Vagina (tissue), 2 donors: ENCODE measurements at regions not wholly inside any gene's neighbourhood (a gene's known extent, or its start where the extent isn't known, plus 50 kb on each side); places are given as distances from the start of the nearest gene placed in this dataset.

Experiments
- DNase-seq, 2 donors: peaks; one replicate each; pipeline ENCODE4 v3.0.0-alpha.2; 2017; ENCODE audit errors: extremely low spot score in 2 of 2
- H3K27ac ChIP-seq: fragments of 200-600 bp; sonication (generic); one replicate; pipeline ENCODE4 v1.5.1; 2019
- H3K27me3 ChIP-seq: fragments of 200-600 bp; sonication (generic); one replicate; pipeline ENCODE4 v1.5.1; 2019
- H3K36me3 ChIP-seq, 2 donors: fragments of 200-600 bp; sonication (generic); one replicate each; pipeline ENCODE4 v1.5.1; 2017 to 2019
- H3K4me1 ChIP-seq: fragments of 200-600 bp; sonication (generic); one replicate; pipeline ENCODE4 v1.5.1; 2019
- H3K4me3 ChIP-seq, 2 donors: fragments of 200-600 bp; sonication (generic); 1 replicate in 1 of 2; 2 replicates in 1 of 2; pipeline ENCODE4 v1.5.1; 2016 to 2019
- H3K9me3 ChIP-seq: fragments of 200-600 bp; sonication (generic); one replicate; pipeline ENCODE4 v1.5.1; 2019
- CTCF ChIP-seq, 3 experiments: fragments of 450-650 bp in 2 of 3; fragments of 200-600 bp in 1 of 3; sonication (generic) in 1 of 3; IDR thresholded peaks; one replicate each; pipeline ENCODE4 v1.5.1; 2017 to 2019; ENCODE audit warnings: antibody characterized with exemption in 3 of 3, mild to moderate bottlenecking in 2 of 3, moderate library complexity in 2 of 3
- POLR2A ChIP-seq, 2 donors: fragments of 450-650 bp; IDR thresholded peaks; one replicate each; pipeline ENCODE4 v1.6.1; 2017; ENCODE audit warnings: antibody characterized with exemption in 2 of 2, mild to moderate bottlenecking in 2 of 2, moderate library complexity in 2 of 2
- POLR2AphosphoS5 ChIP-seq, 2 donors: sonication (generic); formaldehyde crosslinking; IDR thresholded peaks; one replicate each; pipeline ENCODE4 v1.9.0; 2017; ENCODE audit warnings: antibody characterized with exemption in 2 of 2, mild to moderate bottlenecking in 2 of 2, low read depth in 1 of 2; ENCODE audit not compliant: insufficient read depth in 1 of 2
- intact Hi-C: fragments of 100-400 bp; cut with DNase I; formaldehyde crosslinking; loops from one replicate; pipeline ENCODE4 v1.15.1; 2023

GRCh38 chr1:91075233-91076135, 53.6 kb upstream of the ZNF644 start:
- Histone ChIP-seq H3K4me1 (no peaks in the 10 kb centered on the region), H3K9me3 (no peaks in the 10 kb centered on the region), H3K27me3 (no peaks in the 10 kb centered on the region), H3K27ac (no peak overlapping the region), H3K36me3 (no peaks in the 10 kb centered on the region), H3K4me3 (no peak overlapping the region)
- no peak for DNase-seq
- intact Hi-C loops, result no loop called here
- no peak for TF ChIP-seq CTCF (IDR thresholded peaks at IDR 0.05)
- no peak for TF ChIP-seq POLR2A (IDR thresholded peaks at IDR 0.05)
- no peak for TF ChIP-seq POLR2AphosphoS5 (IDR thresholded peaks at IDR 0.05; ENCODE audit: insufficient read depth in 1 of 2, low read depth in 1 of 2)

GRCh38 chr1:91073299-91073698, 51.5 kb upstream of the ZNF644 start:
- Histone ChIP-seq H3K27me3 (no peaks in the 10 kb centered on the region), H3K4me3 (no peak overlapping the region), H3K27ac (no peak overlapping the region), H3K36me3 (no peaks in the 10 kb centered on the region), H3K9me3 (no peaks in the 10 kb centered on the region), H3K4me1 (no peaks in the 10 kb centered on the region)
- TF ChIP-seq POLR2A (IDR thresholded peaks at IDR 0.05) (no peak), CTCF (IDR thresholded peaks at IDR 0.05) (no peak), POLR2AphosphoS5 (IDR thresholded peaks at IDR 0.05; ENCODE audit: insufficient read depth in 1 of 2, low read depth in 1 of 2) (no peak)
- intact Hi-C loops, result no loop called here
- DNase-seq, result no peak

- Histone ChIP-seq H3K36me3 (no peaks in the 10 kb centered on the region), H3K9me3 (no peaks in the 10 kb centered on the region), H3K4me1 (no peaks in the 10 kb centered on the region), H3K4me3 (no peak overlapping the region), H3K27ac (no peak overlapping the region), H3K27me3 (no peaks in the 10 kb centered on the region)
- TF ChIP-seq POLR2A (IDR thresholded peaks at IDR 0.05) (no peak), CTCF (IDR thresholded peaks at IDR 0.05) (no peak), POLR2AphosphoS5 (IDR thresholded peaks at IDR 0.05; ENCODE audit: insufficient read depth in 1 of 2, low read depth in 1 of 2) (no peak)
- intact Hi-C loops, result no loop called here
- no peak for DNase-seq
Observed at GRCh38 chr1:91071838-91072237, 50.0 kb upstream of the ZNF644 start.
